Suppressor macrophage (primary cell): ENCODE measurements at regions not wholly inside any gene's neighbourhood (a gene's known extent, or its start where the extent isn't known, plus 50 kb on each side); places are given as distances from the start of the nearest gene placed in this dataset.
A peak's percentile ranks its signal among the peaks of the same experiment; 100 is the strongest.
"Not testable (repeated sequence)": the region's sequence is repeated elsewhere in the genome, so short reads cannot be mapped to it uniquely, and the experiment has no call there.

ENCODE experiments used
- DNase-seq, 4 experiments: peaks; one replicate each; pipeline ENCODE4 v3.0.0-alpha.2; 2020 to 2022

DNA sequence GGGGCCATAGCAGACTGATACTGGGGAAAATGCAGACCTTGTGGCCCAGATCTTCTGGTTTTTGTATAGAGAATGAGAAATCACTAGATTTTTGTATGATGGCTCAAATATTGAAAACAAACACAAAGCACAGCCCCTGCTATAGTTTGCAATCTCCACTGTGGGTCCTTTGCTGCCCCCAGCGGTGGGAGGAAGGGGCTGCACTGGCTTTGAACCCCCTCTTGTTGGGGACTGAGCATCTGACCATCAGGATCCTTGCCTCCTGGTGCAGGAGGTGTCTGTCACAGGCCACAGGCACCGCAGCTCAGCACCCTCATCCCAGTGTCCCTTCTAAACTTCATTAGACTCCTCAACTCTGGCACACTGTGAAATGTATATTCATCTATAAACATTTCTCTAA, 252.3 kb downstream of the BCL2L11 start:
- DNase-seq, result not testable (repeated sequence)

DNA sequence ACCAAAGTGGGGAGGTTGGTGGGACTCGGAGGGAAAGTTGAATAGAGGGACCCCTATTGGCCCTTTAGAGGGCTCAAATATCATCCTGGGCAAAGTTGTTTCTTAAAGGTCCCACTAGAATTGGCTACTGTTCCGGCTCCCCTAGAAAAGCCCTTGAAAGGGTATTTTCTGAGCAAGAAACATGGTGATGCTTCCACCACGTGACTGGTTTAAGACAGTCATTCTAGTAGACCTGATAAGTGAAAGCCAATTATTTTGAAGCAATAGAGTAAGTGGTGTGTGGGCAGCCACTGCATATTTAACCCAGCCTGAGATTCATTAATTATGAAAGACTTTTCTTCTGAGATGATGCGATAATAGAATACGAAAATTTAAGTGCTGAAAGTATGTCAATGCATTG, 253.3 kb downstream of the BCL2L11 start:
- not testable (repeated sequence) for DNase-seq

DNA sequence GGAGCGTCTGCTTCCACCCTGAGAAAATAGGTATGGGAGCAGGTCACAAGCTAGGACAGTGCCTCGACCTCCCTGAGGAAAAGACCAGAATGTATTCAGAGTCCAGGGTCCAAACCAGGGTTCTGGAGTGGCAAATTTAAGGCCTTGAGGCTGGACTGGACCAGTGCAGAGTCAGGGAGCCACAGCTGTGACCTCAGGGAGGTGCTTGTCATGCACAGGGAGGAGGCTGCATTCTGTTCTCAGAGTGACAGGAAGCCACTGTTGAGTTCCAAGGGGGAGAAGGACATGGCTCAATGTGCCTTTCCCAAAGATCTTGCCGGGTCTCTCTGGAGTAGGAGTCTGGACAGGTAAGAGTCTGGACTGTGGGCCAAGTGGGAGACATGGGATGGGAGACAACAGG, 254.0 kb downstream of the BCL2L11 start:
- not testable (repeated sequence) for DNase-seq

DNA sequence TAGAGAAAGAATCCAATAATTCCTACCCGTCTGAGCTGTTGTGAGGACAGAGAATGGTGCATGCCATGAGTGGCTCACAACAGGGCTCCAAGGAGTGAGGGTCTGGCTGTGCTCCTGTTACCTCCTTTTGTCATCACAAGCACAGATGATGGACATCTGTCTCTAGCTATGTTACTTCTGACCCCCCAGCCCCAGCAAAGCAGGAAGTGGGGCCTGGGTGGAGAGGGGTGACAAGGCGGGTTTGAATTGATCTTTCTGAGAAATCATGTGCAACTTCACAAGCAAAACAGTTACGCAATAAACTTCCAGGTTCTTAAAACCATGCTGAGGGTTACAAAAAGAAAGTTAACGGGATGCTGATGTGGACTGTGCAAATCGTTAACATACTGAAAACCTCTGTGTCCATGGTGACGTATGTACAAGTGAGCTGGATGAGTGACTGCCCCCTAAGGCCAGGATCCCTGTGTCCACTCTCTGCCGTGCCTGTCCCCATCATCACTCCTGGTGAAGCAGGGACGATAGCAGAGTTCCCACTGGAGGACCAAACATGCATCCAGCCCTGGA, 254.7 kb downstream of the BCL2L11 start:
- DNase-seq, result not testable (repeated sequence)

DNA sequence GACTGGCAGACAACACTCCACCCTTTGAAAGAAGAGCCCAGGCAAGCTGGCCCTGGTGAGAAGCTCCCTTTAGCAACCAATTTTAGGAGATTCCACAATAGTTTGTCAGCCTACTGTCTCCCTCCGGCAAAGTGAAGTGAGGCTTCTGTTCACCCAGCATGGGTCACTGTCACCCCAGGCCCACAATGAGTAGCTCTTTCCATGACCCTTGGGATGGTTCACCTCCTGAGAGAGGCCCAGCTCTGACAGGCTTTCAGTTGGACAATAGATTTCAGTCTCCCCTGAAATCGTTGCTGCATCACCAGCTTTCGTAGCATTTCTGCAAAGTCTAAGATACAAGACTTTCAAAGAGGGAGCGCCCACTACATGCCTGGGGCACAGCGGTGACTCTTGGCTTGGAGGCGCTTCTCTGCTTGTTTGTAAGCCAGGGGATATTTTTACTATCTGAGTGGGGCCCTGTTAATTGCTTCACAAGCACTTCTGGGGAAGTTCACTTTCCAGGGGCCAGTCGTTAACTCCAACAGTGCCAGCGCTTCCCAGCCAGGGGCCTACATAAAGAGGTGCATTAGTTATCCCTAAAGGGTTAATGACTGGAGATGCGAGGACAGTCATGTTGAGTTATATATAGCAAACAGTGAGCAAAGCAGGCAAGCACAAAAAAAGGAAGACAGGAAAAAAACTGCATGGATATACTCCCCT, 255.7 kb downstream of the BCL2L11 start:
- peak in 1 of 4 experiments; percentile 1 for DNase-seq

DNA sequence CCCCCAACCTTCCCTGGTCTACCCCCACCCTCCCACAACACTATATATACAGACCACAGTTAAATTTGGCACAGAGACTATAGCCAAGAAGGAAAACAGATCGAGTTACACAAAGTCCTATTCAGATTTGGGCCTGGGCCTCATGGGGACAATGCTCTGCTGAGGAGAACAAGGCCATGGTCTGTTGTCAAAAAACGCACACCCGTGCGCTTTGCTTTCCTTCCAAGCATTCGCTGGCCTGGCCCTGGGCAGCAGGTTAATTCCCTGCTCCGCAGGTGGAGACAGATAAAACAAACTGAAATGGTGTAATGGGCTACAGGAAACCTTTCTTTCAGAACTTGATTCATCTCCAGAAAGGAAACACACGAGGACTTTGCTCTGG, 256.2 kb downstream of the BCL2L11 start:
- DNase-seq, result not testable (repeated sequence)

DNA sequence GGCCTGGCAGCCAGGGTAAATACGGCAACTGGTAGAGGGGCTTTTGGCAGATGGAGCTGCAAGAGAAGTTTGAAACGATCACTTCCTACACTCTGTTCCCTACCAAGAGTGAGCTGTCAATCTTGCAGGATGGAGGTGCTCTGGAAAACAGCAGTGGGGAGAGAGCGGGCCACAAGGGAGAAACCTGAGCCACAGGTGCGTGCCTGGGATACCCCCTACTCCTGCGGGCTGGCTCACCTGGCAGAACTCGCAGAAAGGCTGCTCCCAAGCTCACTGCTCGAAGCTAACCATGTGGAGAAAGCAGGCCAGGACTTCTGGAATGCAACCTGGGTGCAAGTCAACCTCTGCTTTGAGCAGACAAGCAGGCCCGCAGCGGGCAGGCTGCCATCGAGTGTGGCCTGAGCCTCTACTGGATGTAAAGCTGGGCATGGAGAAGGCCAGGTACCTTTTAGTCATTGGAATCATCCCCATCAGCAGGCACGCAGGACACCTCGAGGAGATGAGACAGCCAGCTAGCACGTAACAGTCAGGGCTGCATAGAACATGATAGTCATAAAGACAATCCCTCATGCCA, 256.8 kb downstream of the BCL2L11 start:
- DNase-seq, result not testable (repeated sequence)

DNA sequence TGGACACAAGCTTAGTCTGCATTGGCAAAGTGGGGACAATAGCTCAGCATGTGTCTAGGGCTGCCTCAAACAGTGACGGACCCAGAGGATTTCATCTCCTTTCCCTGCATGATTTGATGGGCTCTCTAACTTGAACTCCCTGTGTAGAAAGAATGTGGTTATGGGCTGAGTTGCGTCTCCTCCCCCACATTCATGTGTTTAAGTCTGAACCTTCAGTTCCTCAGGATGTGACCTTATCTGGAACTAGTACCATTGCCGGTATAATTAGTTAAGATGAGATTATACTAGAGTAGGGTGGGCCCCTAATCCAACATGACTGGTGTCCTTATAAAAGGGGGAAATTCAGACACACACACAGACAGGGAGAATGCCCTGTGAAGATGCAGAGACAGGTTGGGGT, 257.6 kb downstream of the BCL2L11 start:
- DNase-seq, result not testable (repeated sequence)

DNA sequence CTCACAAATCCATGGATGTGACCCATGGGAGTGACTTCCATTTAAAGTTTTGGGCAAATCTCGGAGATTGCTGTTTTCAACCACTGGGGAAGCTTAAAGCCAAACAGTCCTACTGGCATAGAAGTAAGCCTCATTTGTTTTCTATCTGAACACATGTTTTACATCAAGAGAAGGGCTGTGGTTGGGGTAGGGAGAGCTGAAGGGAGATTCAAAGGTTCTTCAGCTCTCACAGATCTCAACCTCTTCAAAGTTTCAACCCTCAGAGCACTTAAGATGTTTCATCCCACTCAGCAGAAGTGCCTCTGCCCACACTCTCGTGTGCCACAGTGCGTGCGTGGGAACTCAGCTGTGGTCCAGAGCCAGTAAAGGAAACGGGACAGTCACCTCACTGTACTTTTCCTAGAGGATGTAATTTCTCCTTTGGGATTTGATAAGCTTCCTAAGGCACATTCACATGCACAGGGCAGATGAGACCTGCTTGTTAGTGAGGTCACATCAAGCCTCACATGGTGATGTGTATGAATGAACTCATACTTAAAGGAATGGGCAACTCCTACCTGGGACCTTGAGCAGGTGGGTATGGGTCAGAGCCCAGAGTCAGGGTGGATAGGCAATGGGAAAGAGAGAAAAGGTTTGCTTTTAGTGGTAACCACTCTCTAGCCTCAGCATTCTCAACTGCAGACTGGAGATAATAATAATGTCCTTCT, 260.2 kb downstream of the BCL2L11 start:
- DNase-seq, result not testable (repeated sequence)

DNA sequence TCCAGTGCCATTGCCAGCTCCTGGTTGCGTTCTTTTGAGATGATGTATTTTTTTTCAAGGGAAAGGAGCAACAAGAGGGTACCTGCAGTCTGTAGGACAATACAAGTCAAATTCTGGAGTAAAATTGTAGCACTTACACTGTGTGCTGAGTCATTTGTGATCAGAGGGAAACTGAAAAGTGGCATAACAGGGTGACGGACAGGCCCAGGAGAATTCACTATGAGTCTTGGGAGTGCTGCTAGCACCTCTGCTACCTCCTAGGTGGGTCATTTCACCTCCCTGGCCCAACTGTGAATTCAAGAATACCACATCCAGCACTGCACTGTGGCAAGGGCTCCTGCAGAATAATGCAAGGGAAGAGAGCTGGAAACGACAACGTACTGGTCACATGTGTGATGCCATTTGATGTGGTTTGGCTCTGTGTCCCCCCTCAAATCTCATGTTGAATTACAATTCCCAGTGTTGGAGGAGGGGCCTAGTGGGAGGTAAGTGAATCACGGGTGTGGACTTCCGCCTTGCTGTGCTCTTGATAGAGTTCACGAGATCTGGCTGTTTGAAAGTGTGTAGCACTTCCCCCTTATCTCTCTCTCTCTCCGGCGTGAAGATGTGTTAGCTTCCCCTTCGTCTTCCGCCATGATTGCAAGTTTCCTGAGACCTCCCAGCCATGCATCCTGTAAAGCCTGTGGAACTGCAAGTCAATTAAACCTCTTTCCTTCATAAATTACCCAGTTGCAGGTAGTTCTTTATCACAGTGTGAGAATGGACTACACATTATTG, 261.0 kb downstream of the BCL2L11 start:
- DNase-seq, result peak in 2 of 4 experiments; percentile 12 to 25

DNA sequence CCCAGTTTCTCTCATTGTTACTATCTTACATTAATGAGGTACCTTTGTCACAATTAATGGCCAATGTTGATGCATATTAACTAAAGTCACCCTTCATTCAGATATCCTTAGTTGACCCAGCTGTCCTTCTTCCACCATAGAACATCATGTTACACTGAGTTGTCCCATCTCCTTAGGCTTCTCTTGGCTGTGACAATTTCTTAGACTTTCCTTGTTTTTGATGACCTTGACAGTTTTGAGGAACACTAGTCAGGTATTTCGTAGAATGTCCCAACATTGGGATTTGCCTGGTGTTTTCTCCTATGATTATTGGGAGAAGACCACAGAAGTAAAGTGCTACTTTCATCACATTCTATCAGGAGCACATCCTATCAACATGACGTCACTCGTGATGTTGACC, 261.8 kb downstream of the BCL2L11 start:
- not testable (repeated sequence) for DNase-seq

DNA sequence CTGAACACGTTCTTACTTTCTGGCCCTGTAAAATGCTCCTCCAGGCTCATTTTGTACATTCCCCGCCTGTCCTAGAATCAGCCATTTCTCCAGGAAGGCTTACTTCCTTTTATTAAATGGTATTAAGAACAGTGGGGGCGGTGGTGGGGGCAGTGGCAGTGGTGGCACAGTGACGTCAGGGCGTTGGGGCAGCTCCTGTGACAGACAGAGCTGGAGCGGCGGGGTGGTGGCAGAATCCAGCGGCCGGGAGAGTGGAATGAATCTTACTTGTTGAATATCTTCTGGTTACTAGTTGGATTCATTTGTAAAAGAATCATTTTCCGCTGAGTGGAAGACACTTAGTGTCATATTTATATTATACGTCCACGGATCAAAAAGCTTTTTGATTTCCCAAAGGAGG, 262.6 kb downstream of the BCL2L11 start:
- DNase-seq, result not testable (repeated sequence)

DNA sequence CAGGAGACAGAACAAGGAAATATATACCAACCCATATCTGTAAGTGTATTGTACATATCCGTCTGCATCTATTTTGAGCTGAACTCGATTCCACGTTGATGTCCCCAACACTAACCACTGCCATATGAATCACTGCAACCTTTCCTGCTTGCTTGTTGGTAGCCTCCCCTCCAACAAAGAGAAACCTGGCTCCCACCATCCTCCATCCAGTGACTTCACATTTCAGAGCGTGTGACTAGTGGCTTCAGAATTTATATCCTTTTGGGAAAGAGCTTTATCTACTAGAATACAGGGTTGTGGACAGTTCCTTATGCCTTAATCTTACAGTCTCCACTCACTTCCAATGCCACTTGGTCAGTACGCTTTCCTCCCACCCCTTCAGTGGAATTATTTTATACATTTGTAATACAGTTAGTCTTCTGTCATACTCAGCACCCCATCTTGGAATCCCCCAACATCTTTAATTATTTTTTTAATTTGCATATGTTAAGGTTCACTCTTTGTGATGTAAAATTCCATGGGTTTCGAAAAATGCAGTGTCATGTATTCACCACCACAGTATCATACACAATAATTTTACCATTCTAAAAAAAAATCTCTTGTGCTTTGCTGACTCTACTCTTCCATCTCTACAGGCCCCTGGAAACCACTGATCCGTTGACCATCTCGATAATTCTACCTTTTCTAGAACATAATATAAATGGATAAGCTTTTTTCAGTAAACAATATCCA, 264.7 kb downstream of the BCL2L11 start:
- DNase-seq, result not testable (repeated sequence)

DNA sequence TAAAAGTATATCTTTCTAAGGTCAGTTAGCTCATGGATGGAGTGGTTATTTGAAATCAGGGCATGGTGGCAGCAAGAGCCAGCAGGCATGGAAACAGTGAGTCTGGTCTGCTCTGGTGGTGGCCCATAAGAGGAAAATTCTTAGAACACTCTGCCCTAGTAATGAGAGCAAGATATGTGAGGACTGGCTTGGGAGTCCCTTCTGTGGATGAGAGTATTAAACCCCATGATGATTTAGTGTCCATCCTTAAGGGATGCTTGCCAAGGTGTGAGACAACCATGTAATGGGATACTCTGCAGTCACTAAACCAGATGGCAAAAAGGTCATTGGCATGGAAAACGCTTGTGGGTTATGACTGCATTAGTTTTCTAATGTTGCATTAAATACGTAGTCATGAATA, 269.9 kb downstream of the BCL2L11 start:
- not testable (repeated sequence) for DNase-seq

DNA sequence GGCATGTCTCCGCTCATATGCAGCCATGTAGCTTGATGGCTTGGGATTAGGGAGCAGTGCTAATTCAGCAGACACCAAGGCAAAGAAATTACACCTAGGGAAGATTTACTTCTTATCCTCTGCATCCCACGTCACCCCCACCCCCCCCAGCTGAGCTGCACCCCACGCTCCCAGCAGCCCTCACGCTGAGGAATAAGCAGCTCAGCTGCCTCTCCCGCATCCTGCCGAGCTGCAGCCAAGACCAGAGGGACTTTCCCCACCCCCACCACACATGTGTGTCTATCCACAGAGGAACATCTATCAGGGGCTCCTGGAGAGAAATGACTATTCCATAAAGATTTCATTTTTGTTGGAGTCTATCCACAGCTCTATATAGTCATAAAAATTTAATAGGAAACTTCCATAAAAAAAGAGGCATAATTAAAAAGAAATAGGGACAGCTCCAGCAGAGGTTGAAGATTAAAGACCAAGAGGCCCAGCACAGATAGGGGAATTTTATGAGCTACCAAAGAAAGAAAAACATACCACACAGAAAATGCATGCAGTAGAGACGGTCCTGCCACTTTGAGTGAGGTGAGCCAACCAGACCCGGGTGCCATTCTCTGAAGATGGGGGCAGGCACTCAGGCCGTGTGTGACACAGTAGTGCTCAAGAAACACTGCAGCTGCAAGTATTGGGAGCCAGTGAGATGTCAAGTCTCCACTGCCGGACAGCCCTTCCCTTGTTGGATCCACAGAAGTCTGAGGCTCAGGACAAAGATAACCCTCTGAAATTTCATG, 274.8 kb downstream of the BCL2L11 start:
- DNase-seq, result peak in 1 of 4 experiments; percentile 10

DNA sequence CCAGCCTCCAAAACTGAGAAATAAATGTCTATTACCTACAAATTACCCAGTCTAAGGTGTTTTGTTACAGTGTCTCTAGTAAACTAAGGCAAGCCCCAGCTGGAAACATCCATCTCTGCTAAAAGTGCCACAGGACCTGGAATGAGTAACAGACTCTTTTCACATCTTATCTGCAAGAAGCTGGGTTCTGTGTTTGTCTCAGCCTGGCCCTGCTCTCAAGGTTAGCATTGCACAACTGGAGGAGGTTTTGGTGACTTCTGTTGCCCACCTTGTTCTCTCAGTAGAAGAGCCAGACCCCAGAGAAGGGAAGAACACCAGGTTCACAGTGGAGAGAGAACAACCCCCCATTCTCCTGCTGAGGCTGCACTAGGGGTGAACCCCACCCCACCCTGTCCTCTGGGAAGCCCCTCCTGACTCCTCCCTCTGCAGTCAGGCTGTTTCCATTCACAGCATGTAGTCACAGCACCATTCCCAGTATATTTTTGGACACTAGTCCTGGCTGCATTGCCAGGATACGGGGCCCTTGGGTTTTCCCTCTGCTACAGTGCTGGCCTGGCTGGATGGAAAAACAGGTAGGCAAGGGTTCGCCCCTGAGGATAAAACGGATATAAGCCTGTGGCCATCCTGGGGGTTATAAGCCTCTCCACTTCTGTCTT, 280.0 kb downstream of the BCL2L11 start:
- DNase-seq, result not testable (repeated sequence)

DNA sequence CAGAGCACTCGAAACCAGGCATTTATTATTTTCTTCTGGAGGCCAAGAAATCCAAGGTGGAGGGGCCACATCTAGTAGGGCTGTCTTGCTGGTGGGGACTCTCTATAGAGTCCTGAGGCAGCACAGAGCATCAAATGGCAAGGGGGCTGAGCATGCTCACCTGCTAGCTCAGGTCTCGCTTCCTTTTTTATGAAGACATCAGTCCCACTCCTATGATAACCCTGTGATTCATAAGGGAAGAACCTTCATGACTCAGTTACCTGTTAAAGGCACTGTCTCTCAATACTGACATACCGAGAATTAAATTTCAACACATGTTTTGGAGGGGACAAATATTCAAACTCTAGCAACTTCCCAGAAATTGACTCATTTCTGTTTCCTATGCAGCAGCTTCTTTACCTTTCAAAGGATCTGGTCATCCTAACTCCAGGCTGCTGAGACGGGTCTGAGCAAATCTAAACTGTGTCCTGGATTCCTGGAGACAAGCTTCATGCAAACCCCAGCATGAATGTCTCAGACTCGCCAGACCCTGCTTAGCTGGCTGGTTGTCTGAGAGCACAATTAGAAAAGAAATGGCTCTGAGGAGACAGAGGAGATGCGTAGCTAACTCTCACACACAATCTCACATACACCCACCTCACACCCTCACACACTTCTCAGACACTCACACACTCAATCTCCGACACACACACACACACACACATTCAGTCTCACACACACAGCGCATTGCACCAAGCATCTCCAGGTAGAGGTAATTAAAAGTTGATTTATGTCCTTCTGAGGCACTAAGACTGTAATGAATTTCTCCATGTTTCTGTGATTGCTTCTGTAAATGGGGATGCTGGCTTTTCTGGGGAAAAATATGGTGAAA, 280.8 kb downstream of the BCL2L11 start:
- not testable (repeated sequence) for DNase-seq

DNA sequence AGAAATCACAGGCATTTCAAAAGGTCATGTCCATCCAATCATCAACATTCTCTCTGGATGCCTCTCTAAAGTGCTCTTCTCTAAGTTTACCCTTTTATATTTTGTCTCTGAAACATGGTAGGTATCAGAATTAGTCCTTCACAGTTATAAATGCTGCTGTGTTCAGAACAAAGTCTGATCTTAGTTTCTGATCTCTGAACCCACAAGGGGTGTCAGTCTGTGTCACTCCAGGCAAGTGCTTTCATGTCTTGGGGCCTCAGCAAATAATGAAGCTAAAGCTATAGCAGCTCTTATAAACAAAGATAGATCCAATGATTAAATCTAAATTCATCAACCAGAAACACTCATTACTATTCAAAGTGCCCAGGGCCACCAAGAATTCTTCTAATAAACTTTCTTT, 281.7 kb downstream of the BCL2L11 start:
- DNase-seq, result not testable (repeated sequence)

DNA sequence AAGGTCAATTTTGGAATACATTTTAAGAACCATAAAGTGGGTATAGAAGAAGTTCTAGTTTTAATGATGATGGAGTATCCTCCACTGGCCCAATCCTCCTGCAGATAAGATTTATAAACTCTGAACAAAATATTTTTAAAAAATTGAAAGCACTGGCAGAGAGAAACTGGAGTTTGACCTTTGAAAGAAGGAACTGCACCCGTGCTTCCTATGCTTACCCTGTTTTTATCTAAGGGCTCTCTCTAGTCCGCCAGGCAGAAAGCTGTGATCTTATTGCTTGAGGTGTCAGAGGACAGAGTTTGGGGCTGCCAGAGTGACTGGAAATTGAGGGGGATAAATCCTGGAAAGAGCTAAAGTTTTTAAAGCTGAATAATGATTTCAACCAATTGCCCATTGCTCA, 282.6 kb downstream of the BCL2L11 start:
- not testable (repeated sequence) for DNase-seq
